ENCODE measurements at regions not wholly inside any gene's neighbourhood (a gene's known extent, or its start where the extent isn't known, plus 50 kb on each side); places are given as distances from the start of the nearest gene placed in this dataset.

DNA sequence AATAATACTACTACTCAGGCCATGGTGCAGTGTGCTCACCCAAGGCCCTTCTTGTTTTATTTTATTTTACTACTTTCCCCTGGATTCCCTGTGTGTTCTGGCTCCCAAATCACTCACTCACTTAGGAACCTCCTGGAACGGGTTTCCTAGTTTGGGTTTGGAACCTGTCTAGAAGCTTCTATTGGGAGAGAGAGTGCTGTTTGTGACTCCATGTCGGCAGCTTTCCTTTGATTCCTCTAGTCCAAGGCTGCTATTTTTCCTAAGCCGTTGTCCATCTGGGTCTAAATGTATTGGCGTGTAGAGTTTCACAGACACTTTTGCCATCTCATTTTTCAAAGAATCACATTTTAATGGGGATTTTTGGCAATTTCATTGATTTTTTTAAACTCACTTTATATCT, 70.8 kb downstream of the FOXA2 start:
- TF ChIP-seq, protein P1, sequence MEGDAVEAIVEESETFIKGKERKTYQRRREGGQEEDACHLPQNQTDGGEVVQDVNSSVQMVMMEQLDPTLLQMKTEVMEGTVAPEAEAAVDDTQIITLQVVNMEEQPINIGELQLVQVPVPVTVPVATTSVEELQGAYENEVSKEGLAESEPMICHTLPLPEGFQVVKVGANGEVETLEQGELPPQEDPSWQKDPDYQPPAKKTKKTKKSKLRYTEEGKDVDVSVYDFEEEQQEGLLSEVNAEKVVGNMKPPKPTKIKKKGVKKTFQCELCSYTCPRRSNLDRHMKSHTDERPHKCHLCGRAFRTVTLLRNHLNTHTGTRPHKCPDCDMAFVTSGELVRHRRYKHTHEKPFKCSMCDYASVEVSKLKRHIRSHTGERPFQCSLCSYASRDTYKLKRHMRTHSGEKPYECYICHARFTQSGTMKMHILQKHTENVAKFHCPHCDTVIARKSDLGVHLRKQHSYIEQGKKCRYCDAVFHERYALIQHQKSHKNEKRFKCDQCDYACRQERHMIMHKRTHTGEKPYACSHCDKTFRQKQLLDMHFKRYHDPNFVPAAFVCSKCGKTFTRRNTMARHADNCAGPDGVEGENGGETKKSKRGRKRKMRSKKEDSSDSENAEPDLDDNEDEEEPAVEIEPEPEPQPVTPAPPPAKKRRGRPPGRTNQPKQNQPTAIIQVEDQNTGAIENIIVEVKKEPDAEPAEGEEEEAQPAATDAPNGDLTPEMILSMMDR (IDR thresholded peaks at IDR 0.05; ENCODE audit: insufficient read depth, low read length, poor library complexity, severe bottlenecking), result no peak
- H3K27me3 ChIP-seq (replicated peaks; ENCODE audit: control insufficient read depth, insufficient read depth, low read length), result no peaks in the 10 kb centered on the region; the same call in 1 of the 2 replicates

DNA sequence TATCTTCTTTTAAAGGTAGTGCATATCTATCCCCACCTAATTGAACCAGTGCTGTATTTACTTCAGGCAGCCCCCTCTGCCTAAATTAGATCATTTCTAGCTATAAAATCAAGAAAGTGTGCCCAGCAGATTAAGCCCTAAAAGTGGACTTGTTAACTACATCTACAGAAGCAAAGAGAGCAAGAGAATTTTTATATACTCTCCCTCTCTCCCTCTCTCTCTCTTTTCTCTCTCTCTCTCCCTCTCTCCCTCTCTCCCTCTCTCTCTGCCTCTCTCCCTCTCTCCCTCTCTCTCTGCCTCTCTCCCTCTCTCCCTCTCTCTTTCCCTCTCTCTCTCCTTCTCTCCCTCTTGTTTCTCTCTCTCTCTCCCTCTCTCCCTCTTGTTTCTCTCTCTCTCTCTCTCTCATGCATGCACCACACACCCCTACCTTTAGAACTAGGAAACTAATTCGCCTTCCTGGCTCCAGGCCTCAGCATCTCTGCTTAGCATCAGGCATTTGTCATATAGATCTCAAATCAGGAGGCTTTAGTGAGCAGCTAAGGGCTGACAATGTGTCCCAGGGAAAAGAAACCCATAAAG, 71.4 kb downstream of the FOXA2 start:
- DNase-seq (ENCODE audit: extremely low read depth, insufficient read length), result no peak
- no peak overlapping the region for H3K4me3 ChIP-seq (replicated peaks; ENCODE audit: low read depth, low read length)
- TF ChIP-seq, protein P1 (IDR thresholded peaks at IDR 0.05; ENCODE audit: insufficient read depth, low read length, poor library complexity, severe bottlenecking), result no peak
- H3K36me3 ChIP-seq (ENCODE audit: control insufficient read depth, insufficient read depth, low read length), result no peaks in the 10 kb centered on the region
- H3K27me3 ChIP-seq (replicated peaks; ENCODE audit: control insufficient read depth, insufficient read depth, low read length), result no peaks in the 10 kb centered on the region; the same call in 1 of the 2 replicates

More for the DNA sequence above, 70.8 kb downstream of the FOXA2 start:
- Histone ChIP-seq H3K36me3 (ENCODE audit: control insufficient read depth, insufficient read depth, low read length) (no peaks in the 10 kb centered on the region), H3K4me3 (replicated peaks; ENCODE audit: low read depth, low read length) (no peak overlapping the region)
- no peak for DNase-seq (ENCODE audit: extremely low read depth, insufficient read length)

DNA sequence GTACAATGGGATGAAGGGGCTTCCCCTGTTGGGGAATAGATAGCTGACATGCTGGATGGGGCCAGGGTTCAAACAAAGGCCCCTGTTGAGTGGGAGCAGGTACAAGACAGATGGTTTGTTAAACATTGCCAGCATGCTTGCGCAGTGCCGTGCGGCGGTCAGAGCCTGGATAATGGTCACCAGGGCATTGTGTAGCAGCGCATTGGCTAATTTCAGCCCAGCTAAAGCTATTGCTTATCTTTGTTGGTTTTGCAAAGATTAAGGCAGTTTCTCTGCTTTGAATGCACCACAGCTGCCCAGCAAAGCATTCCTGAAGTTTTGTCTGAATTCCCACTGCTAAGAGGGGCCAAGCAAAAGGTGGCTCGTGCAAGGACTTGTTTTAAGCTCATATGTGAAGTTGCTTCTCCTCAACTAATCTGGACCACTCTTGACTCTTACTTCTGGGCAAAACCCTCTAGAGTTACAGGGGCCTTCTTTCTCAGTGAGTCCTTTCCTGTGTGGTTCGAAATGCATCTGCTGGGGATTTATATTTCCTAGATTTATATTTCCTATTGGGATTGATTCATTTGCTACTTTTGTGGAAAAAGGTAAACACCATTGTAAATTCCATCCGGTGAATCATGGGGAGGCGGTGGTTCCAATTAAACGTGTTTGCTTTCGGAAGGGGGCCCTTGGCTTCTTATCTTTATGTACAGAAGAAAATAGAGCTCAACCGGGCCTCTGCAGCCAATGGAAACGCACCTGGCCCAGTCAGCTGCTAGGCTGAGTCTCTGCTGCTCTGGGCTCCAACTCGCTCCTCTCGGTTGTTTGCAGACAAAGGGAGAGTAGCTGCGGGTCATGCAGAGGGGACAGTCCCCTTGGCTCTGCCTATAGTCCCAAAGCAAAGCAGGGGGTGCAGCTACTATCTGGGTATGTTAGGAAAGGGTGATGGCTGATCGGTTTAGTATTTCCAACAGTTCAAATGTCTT, 72.1 kb downstream of the FOXA2 start:
- TF ChIP-seq, protein P1 (IDR thresholded peaks at IDR 0.05; ENCODE audit: insufficient read depth, low read length, poor library complexity, severe bottlenecking), result no peak
- Histone ChIP-seq H3K4me3 (replicated peaks; ENCODE audit: low read depth, low read length) (no peak overlapping the region), H3K27me3 (replicated peaks; ENCODE audit: control insufficient read depth, insufficient read depth, low read length) (no peaks in the 10 kb centered on the region; the same call in 1 of the 2 replicates), H3K36me3 (ENCODE audit: control insufficient read depth, insufficient read depth, low read length) (no peaks in the 10 kb centered on the region)
- no peak for DNase-seq (ENCODE audit: extremely low read depth, insufficient read length)

DNA sequence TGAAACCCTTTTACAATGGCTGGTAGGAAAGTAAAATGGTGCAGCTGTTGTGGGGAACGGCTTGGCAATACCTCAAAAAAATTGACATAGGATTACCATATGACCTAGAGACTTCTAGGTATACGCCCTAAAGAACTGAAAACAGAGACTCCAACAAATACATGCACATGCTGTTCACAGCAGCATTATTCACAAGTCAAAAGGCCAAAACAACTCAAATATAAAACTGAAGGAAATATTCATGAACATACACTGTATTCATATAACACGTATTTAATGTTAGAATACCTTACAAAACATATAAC, 74.6 kb downstream of the FOXA2 start:
- H3K36me3 ChIP-seq (ENCODE audit: control insufficient read depth, insufficient read depth, low read length), result no peaks in the 10 kb centered on the region

DNA sequence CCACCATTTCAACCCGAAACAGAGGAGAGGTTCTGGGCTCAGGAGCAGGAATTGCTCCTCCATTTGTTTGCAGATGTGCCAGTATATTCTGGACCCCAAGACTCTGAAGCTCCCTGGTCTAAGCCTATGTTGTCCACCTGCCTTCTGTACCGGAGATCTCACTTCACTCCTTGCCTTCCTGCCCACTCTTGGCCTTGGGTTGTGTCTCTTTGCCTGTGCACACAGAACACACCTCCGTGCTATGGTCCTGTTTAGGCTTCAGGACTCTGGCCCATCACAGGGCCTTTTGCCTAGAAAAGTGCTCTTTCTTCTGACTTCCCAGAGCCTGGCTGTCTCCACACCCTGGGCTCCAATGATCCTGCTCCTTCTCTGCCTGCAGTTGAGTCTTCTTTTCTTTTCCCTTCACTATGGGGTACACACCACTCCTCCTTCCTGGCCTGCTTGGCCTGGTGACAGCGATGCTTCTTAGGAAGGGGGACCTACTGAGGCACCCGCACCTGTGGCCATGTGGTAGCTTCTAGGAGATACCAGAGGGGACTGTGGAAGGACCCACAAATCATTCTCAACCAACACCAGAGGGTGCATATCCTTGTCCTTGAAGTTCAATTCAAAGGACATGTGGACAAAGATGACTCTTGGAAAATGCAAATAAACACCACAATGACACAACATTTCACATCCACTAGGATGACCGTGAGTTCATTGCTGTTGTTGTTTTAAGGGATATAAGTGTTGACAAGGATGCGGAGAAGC, 75.1 kb downstream of the FOXA2 start:
- Histone ChIP-seq H3K36me3 (ENCODE audit: control insufficient read depth, insufficient read depth, low read length) (no peaks in the 10 kb centered on the region), H3K27me3 (replicated peaks; ENCODE audit: control insufficient read depth, insufficient read depth, low read length) (no peaks in the 10 kb centered on the region; the same call in 1 of the 2 replicates), H3K4me3 (replicated peaks; ENCODE audit: low read depth, low read length) (no peak overlapping the region)
- no peak for DNase-seq (ENCODE audit: extremely low read depth, insufficient read length)
- TF ChIP-seq, protein P1 (IDR thresholded peaks at IDR 0.05; ENCODE audit: insufficient read depth, low read length, poor library complexity, severe bottlenecking), result no peak

More for the DNA sequence above, 74.6 kb downstream of the FOXA2 start:
- Histone ChIP-seq H3K27me3 (replicated peaks; ENCODE audit: control insufficient read depth, insufficient read depth, low read length) (no peaks in the 10 kb centered on the region; the same call in 1 of the 2 replicates), H3K4me3 (replicated peaks; ENCODE audit: low read depth, low read length) (no peak overlapping the region)
- no peak for DNase-seq (ENCODE audit: extremely low read depth, insufficient read length)
- TF ChIP-seq, protein P1 (IDR thresholded peaks at IDR 0.05; ENCODE audit: insufficient read depth, low read length, poor library complexity, severe bottlenecking), result no peak

All from GM06990 (cell line).